Testis (tissue), 2 donors: ENCODE measurements at regions not wholly inside any gene's neighbourhood (a gene's known extent, or its start where the extent isn't known, plus 50 kb on each side); places are given as distances from the start of the nearest gene placed in this dataset.

Experiments
- POLR2A ChIP-seq: fragments of 450-650 bp; IDR thresholded peaks from one replicate; pipeline ENCODE4 v1.6.1; 2017; ENCODE audit warnings: antibody characterized with exemption, mild to moderate bottlenecking, moderate library complexity
- TF ChIP-seq, protein P1 (sequence below), 3 experiments: fragments of 450-650 bp in 2 of 3; fragments of 200-600 bp in 1 of 3; sonication (generic) in 1 of 3; IDR thresholded peaks; one replicate each; pipeline ENCODE4 v1.5.1; 2016 to 2019; ENCODE audit warnings: antibody characterized with exemption in 3 of 3, mild to moderate bottlenecking in 2 of 3, moderate library complexity in 1 of 3

- TF ChIP-seq, protein P1, sequence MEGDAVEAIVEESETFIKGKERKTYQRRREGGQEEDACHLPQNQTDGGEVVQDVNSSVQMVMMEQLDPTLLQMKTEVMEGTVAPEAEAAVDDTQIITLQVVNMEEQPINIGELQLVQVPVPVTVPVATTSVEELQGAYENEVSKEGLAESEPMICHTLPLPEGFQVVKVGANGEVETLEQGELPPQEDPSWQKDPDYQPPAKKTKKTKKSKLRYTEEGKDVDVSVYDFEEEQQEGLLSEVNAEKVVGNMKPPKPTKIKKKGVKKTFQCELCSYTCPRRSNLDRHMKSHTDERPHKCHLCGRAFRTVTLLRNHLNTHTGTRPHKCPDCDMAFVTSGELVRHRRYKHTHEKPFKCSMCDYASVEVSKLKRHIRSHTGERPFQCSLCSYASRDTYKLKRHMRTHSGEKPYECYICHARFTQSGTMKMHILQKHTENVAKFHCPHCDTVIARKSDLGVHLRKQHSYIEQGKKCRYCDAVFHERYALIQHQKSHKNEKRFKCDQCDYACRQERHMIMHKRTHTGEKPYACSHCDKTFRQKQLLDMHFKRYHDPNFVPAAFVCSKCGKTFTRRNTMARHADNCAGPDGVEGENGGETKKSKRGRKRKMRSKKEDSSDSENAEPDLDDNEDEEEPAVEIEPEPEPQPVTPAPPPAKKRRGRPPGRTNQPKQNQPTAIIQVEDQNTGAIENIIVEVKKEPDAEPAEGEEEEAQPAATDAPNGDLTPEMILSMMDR (IDR thresholded peaks at IDR 0.05): no peak
- no peak for TF ChIP-seq POLR2A
These were observed 89.0 kb upstream of the DLGAP1 start for GRCh38 chr18:4544142-4544541.
